ENCODE measurements at regions not wholly inside any gene's neighbourhood (a gene's known extent, or its start where the extent isn't known, plus 50 kb on each side); places are given as distances from the start of the nearest gene placed in this dataset.

DNA sequence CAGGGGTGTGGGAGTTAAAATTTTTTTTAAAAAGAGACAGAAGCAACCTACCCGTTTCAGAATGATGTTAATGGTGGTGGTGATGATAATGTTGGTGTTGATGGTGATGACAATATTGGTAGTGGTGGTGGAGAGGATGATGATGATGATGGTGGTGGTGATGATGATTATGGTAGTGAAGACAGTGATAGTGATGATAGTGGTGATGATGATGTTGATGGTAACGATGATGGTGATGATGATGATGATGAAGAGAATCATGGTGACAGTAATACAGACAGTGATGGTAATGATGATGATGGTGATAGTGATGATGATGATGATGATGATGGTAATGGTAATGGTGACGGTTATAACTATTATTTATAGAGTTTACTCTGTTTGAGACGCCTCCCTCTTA lies 117.6 kb downstream of the ICE1 start:
- TF ChIP-seq, protein P1, sequence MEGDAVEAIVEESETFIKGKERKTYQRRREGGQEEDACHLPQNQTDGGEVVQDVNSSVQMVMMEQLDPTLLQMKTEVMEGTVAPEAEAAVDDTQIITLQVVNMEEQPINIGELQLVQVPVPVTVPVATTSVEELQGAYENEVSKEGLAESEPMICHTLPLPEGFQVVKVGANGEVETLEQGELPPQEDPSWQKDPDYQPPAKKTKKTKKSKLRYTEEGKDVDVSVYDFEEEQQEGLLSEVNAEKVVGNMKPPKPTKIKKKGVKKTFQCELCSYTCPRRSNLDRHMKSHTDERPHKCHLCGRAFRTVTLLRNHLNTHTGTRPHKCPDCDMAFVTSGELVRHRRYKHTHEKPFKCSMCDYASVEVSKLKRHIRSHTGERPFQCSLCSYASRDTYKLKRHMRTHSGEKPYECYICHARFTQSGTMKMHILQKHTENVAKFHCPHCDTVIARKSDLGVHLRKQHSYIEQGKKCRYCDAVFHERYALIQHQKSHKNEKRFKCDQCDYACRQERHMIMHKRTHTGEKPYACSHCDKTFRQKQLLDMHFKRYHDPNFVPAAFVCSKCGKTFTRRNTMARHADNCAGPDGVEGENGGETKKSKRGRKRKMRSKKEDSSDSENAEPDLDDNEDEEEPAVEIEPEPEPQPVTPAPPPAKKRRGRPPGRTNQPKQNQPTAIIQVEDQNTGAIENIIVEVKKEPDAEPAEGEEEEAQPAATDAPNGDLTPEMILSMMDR (IDR thresholded peaks at IDR 0.05), result no peak
- TF ChIP-seq EP300 (IDR thresholded peaks at IDR 0.05; ENCODE audit: low read depth) (no peak), POLR2A (IDR thresholded peaks at IDR 0.05) (no peak), POLR2AphosphoS5 (IDR thresholded peaks at IDR 0.05) (no peak)

Data from transverse colon (tissue), 4 donors.